ENCODE measurements at regions not wholly inside any gene's neighbourhood (a gene's known extent, or its start where the extent isn't known, plus 50 kb on each side); places are given as distances from the start of the nearest gene placed in this dataset. TPM values are rescaled to one million over a fixed set of nuclear protein-coding genes. Genes with fewer than 3 reads are reported as not detected.
"Not testable (repeated sequence)": the region's sequence is repeated elsewhere in the genome, so short reads cannot be mapped to it uniquely, and the experiment has no call there.

DNA sequence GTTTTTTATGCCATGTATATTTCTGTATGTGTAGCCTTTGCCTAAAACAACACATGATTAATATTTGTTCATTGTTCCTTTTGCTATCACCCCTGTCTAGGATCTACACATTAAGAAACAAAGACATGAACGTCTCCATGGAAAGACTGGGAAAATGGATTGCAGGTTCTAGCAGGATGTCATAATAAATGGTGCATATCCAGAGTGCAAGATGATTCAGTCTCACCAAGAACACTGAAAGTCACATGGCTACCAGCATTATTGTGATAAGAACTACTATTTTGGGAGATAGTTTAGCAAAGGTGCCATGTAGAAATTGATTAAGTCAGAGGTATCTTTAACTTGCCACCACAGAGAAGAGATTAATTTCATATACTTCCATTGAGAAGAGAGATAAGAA is 398.3 kb downstream of the OR4F29 start:
- H3K4me1 Mint-ChIP-seq; CTCF ChIA-PET; H3K36me3 Mint-ChIP-seq; DNase-seq; H3K27ac Mint-ChIP-seq; H3K9me3 Mint-ChIP-seq (ENCODE audit: low read depth); H3K4me3 Mint-ChIP-seq; H3K27me3 Mint-ChIP-seq; ATAC-seq: not testable (repeated sequence)

DNA sequence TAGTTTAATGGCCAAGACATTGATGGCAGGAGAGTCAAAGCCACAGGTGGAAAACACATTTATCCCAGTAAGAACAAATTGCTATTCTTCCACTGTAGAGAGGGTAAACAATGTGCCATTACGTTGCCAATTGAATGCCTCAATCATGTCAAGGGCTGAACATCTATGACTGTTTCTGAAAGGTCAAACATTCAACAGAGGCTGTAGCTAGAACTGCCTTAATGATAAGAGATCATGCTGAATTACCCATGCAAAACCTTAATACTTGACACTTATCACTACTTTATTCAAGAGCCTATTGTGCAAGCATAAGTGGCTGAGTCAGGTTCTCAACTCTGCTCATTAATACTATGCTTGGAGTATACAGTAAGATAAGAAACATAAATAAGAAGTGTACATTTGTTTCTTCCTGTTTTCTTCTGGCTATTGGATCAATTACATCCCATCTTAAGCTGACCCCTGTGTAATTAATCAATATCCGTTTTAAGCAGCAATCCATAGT is 409.5 kb downstream of the OR4F29 start:
- H3K9me3 Mint-ChIP-seq (ENCODE audit: low read depth); DNase-seq; H3K27me3 Mint-ChIP-seq; ATAC-seq; H3K4me1 Mint-ChIP-seq; H3K36me3 Mint-ChIP-seq; CTCF ChIA-PET; H3K27ac Mint-ChIP-seq; H3K4me3 Mint-ChIP-seq: not testable (repeated sequence)

DNA sequence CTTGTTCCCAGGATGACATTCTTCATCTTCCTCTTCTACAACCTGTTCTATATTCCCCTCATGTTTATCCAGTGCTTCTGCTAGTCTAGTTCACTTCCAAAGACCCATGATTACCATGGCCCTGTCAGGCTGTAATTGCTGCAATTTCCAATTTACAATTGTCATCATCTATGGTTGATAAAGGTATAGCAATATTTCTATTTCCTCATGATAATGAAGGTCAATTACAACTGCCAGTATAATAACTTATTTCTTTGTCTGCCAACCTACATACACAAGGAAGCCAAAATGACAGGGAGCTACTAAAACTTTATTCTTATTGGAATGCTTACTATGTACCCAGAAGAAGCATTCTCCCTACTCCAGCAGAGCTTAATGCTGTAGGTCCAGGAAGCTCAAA is 410.3 kb downstream of the OR4F29 start:
- ATAC-seq; CTCF ChIA-PET; H3K4me1 Mint-ChIP-seq; H3K27ac Mint-ChIP-seq; H3K4me3 Mint-ChIP-seq; DNase-seq; H3K27me3 Mint-ChIP-seq; H3K36me3 Mint-ChIP-seq; H3K9me3 Mint-ChIP-seq (ENCODE audit: low read depth): not testable (repeated sequence)

DNA sequence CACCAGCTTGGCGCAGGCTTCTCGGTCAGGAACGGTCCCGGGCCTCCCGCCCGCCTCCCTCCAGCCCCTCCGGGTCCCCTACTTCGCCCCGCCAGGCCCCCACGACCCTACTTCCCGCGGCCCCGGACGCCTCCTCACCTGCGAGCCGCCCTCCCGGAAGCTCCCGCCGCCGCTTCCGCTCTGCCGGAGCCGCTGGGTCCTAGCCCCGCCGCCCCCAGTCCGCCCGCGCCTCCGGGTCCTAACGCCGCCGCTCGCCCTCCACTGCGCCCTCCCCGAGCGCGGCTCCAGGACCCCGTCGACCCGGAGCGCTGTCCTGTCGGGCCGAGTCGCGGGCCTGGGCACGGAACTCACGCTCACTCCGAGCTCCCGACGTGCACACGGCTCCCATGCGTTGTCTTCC is 422.3 kb downstream of the OR4F29 start:
- ATAC-seq; H3K27me3 Mint-ChIP-seq; H3K27ac Mint-ChIP-seq; CTCF ChIA-PET; H3K36me3 Mint-ChIP-seq; H3K9me3 Mint-ChIP-seq (ENCODE audit: low read depth); DNase-seq; H3K4me3 Mint-ChIP-seq; H3K4me1 Mint-ChIP-seq: not testable (repeated sequence)

DNA sequence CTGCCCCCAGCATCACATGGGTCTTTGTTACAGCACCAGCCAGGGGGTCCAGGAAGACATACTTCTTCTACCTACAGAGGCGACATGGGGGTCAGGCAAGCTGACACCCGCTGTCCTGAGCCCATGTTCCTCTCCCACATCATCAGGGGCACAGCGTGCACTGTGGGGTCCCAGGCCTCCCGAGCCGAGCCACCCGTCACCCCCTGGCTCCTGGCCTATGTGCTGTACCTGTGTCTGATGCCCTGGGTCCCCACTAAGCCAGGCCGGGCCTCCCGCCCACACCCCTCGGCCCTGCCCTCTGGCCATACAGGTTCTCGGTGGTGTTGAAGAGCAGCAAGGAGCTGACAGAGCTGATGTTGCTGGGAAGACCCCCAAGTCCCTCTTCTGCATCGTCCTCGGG is 434.2 kb downstream of the OR4F29 start:
- DNase-seq: peak; percentile 26
- H3K36me3 Mint-ChIP-seq; H3K4me3 Mint-ChIP-seq; H3K27me3 Mint-ChIP-seq; CTCF ChIA-PET; H3K27ac Mint-ChIP-seq; H3K4me1 Mint-ChIP-seq; H3K9me3 Mint-ChIP-seq (ENCODE audit: low read depth); ATAC-seq: not testable (repeated sequence)

DNA sequence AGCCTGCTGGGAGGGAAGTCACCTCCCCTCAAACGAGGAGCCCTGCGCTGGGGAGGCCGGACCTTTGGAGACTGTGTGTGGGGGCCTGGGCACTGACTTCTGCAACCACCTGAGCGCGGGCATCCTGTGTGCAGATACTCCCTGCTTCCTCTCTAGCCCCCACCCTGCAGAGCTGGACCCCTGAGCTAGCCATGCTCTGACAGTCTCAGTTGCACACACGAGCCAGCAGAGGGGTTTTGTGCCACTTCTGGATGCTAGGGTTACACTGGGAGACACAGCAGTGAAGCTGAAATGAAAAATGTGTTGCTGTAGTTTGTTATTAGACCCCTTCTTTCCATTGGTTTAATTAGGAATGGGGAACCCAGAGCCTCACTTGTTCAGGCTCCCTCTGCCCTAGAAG is 435.5 kb downstream of the OR4F29 start:
- H3K4me1 Mint-ChIP-seq; ATAC-seq; H3K36me3 Mint-ChIP-seq; H3K27me3 Mint-ChIP-seq; CTCF ChIA-PET; H3K4me3 Mint-ChIP-seq; H3K27ac Mint-ChIP-seq; H3K9me3 Mint-ChIP-seq (ENCODE audit: low read depth): not testable (repeated sequence)
- peak; percentile 25 for DNase-seq

DNA sequence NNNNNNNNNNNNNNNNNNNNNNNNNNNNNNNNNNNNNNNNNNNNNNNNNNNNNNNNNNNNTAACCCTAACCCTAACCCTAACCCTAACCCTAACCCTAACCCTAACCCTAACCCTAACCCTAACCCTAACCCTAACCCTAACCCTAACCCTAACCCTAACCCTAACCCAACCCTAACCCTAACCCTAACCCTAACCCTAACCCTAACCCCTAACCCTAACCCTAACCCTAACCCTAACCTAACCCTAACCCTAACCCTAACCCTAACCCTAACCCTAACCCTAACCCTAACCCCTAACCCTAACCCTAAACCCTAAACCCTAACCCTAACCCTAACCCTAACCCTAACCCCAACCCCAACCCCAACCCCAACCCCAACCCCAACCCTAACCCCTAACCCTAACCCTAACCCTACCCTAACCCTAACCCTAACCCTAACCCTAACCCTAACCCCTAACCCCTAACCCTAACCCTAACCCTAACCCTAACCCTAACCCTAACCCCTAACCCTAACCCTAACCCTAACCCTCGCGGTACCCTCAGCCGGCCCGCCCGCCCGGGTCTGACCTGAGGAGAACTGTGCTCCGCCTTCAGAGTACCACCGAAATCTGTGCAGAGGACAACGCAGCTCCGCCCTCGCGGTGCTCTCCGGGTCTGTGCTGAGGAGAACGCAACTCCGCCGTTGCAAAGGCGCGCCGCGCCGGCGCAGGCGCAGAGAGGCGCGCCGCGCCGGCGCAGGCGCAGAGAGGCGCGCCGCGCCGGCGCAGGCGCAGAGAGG is 441.3 kb downstream of the OR4F29 start:
- DNase-seq (peak; percentile 41), ATAC-seq (peak; percentile 51)
- H3K4me3 Mint-ChIP-seq; CTCF ChIA-PET; H3K36me3 Mint-ChIP-seq; H3K27me3 Mint-ChIP-seq; H3K4me1 Mint-ChIP-seq; H3K9me3 Mint-ChIP-seq (ENCODE audit: low read depth); H3K27ac Mint-ChIP-seq: not testable (repeated sequence)

Small RNAs in the stretch of these regions (microRNA-seq; reads per million reads assigned to microRNA genes)
- not detected for gene MIR6859-1
- gene MIR6859-2: not detected

All from activated CD8-positive, alpha-beta memory T cell treated with anti-CD3 and anti-CD28 coated beads, Interleukin-2, amount 10 ng/mL, durations not matched to agents 7 days and 5 days (primary cell).